Chondrocyte (in vitro differentiated cells): ENCODE measurements at regions not wholly inside any gene's neighbourhood (a gene's known extent, or its start where the extent isn't known, plus 50 kb on each side); places are given as distances from the start of the nearest gene placed in this dataset.

Experiments
- DNase-seq: peaks from one replicate; pipeline ENCODE4 v3.0.0; 2021; ENCODE audit warnings: mixed read lengths, low spot score
- H3K27ac Mint-ChIP-seq: one replicate; pipeline ENCODE4 v1.8.0; 2021; ENCODE audit warnings: mild to moderate bottlenecking, moderate library complexity, mixed read lengths; ENCODE audit not compliant: unreplicated experiment
- H3K27me3 Mint-ChIP-seq: 2 replicates; pipeline ENCODE4 v1.8.0; 2021; ENCODE audit warnings: low read depth, mixed read lengths
- H3K36me3 Mint-ChIP-seq: 2 replicates; pipeline ENCODE4 v1.8.0; 2021; ENCODE audit warnings: low read depth, mixed read lengths
- H3K4me1 Mint-ChIP-seq: 2 replicates; pipeline ENCODE4 v1.8.0; 2021; ENCODE audit warnings: low read depth, mild to moderate bottlenecking, mixed read lengths
- H3K4me3 Mint-ChIP-seq: one replicate; pipeline ENCODE4 v1.8.0; 2021; ENCODE audit warnings: mild to moderate bottlenecking, moderate library complexity, mixed read lengths; ENCODE audit not compliant: unreplicated experiment
- H3K9me3 Mint-ChIP-seq: 2 replicates; pipeline ENCODE4 v1.8.0; 2021; ENCODE audit warnings: low read depth, mixed read lengths
- CTCF ChIP-seq: fragments of 200-600 bp; sonication (generic); IDR thresholded peaks from 2 replicates; pipeline ENCODE4 v1.5.0; 2021; ENCODE audit warnings: antibody characterized with exemption, mild to moderate bottlenecking, moderate library complexity

- no peak overlapping the region for H3K27ac Mint-ChIP-seq
Observed at GRCh38 chr14:86712727-86713126, 1182.8 kb downstream of the FLRT2 start.

GRCh38 chr14:86712176-86712575 is 1182.2 kb downstream of the FLRT2 start:
- no peaks in the 10 kb centered on the region for H3K36me3 Mint-ChIP-seq
- no peak for TF ChIP-seq CTCF
- no peak overlapping the region for H3K27ac Mint-ChIP-seq
- no peaks in the 10 kb centered on the region for H3K4me1 Mint-ChIP-seq
- H3K4me3 Mint-ChIP-seq, result no peak overlapping the region
- H3K27me3 Mint-ChIP-seq, result peaks cover 1% of the 10 kb centered on the region
- no peaks in the 10 kb centered on the region for H3K9me3 Mint-ChIP-seq
- no peak for DNase-seq

More at GRCh38 chr14:86712727-86713126, 1182.8 kb downstream of the FLRT2 start:
- H3K27me3 Mint-ChIP-seq, result peaks cover 1% of the 10 kb centered on the region
- H3K36me3 Mint-ChIP-seq, result no peaks in the 10 kb centered on the region
- no peaks in the 10 kb centered on the region for H3K4me1 Mint-ChIP-seq
- H3K9me3 Mint-ChIP-seq, result no peaks in the 10 kb centered on the region
- no peak for DNase-seq
- no peak overlapping the region for H3K4me3 Mint-ChIP-seq
- no peak for TF ChIP-seq CTCF

GRCh38 chr14:86708846-86709339 is 1178.9 kb downstream of the FLRT2 start:
- Mint-ChIP-seq H3K4me1 (no peaks in the 10 kb centered on the region), H3K36me3 (no peaks in the 10 kb centered on the region), H3K4me3 (no peak overlapping the region), H3K27me3 (peaks cover under 1% of the 10 kb centered on the region), H3K9me3 (peaks cover 5% of the 10 kb centered on the region), H3K27ac (no peak overlapping the region)
- TF ChIP-seq CTCF, result no peak
- DNase-seq, result no peak

- TF ChIP-seq CTCF, result no peak
- Mint-ChIP-seq H3K4me3 (no peak overlapping the region), H3K36me3 (no peaks in the 10 kb centered on the region), H3K4me1 (no peaks in the 10 kb centered on the region), H3K27me3 (no peaks in the 10 kb centered on the region), H3K27ac (no peak overlapping the region), H3K9me3 (peaks cover 5% of the 10 kb centered on the region)
- no peak for DNase-seq
Observed at GRCh38 chr14:86707071-86707470, 1177.1 kb downstream of the FLRT2 start.

- peaks cover 3% of the 10 kb centered on the region for H3K9me3 Mint-ChIP-seq
Observed at GRCh38 chr14:86683561-86683960, 1153.6 kb downstream of the FLRT2 start.

More at GRCh38 chr14:86683561-86683960, 1153.6 kb downstream of the FLRT2 start:
- no peak for TF ChIP-seq CTCF
- no peak for DNase-seq
- Mint-ChIP-seq H3K4me1 (no peaks in the 10 kb centered on the region), H3K36me3 (peaks cover 1% of the 10 kb centered on the region), H3K4me3 (no peak overlapping the region), H3K27ac (no peak overlapping the region), H3K27me3 (peaks cover 8% of the 10 kb centered on the region)
